KOPT-K1 (cell line): ENCODE measurements at regions not wholly inside any gene's neighbourhood (a gene's known extent, or its start where the extent isn't known, plus 50 kb on each side); places are given as distances from the start of the nearest gene placed in this dataset.

ENCODE experiments used
- H3K27ac ChIP-seq: fragments of 200-600 bp; sonication (generic); 2 replicates; pipeline ENCODE4 v1.5.1; 2016; ENCODE audit warnings: antibody characterized with exemption, mild to moderate bottlenecking, low read depth, low read length; ENCODE audit not compliant: poor library complexity, severe bottlenecking
- H3K36me3 ChIP-seq: fragments of 200-600 bp; sonication (generic); 2 replicates; pipeline ENCODE4 v1.5.1; 2017; ENCODE audit warnings: antibody characterized with exemption, mild to moderate bottlenecking, low read length, moderate library complexity; ENCODE audit not compliant: insufficient read depth
- H3K9me3 ChIP-seq: fragments of 200-600 bp; sonication (generic); 2 replicates; pipeline ENCODE4 v1.5.1; 2017; ENCODE audit warnings: antibody characterized with exemption, low read length, mild to moderate bottlenecking; ENCODE audit not compliant: insufficient read depth, poor library complexity, severe bottlenecking

DNA sequence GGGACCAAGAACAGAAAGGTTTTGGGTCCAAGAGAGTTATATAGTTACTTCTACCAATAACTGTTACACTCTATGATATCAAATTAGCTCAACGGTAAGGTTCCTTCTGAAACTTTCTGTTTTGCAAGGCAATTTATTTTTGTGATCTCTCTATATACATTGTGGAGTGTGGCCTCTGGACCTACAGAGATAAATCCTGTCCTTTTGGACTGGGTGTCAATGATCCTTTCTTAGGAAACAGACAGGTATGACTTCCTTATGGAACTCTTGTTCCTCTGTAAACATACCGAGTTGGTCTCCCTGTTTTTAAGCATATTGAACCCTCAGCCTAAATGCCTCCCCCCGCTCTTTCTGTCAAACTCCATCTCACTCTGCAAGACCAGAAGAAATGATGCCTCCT, 1117.8 kb downstream of the BCL11A start:
- H3K36me3 ChIP-seq: no peaks in the 10 kb centered on the region
- no peak overlapping the region for H3K27ac ChIP-seq
- H3K9me3 ChIP-seq: peaks cover 14% of the 10 kb centered on the region

DNA sequence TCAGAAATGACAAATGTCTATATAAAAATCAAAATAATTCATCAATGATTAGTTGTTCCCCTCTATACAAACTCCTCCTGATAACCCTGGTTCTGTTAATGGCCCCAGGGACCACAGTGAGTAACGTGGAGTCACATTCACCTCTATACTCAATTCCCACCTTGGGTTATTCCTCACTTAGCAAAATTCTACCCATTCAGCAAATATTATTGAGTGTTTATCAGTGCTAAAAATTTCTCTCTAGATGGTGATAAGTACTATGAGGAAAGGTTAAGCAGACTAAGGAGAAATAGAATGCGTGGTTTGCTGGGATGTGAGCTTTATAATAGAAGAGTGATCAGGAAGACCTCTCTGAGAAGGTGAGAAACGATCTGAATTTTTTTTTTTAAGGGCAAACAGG, 1124.5 kb downstream of the BCL11A start:
- Histone ChIP-seq H3K27ac (no peak overlapping the region), H3K9me3 (peaks cover 20% of the 10 kb centered on the region), H3K36me3 (no peaks in the 10 kb centered on the region)

DNA sequence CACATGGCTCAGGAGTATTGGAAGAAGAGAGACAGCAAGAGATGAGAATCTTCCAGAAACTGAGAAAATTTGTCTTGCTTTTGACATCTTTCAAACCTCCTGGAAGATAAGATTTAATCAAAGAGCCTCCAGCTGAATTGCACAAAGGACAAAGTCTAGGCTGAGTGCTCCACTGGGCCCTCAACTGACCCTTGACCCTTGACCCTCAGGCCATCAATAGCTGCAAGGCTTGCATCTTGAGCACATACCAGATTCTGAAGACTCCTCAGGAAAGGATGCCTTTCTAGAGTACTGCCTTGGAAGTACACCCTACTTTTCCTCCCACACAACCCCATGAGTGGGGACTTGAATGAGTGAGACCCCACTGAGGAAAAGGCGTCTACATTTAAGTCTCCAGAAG, 1125.5 kb downstream of the BCL11A start:
- no peaks in the 10 kb centered on the region for H3K36me3 ChIP-seq
- peaks cover 11% of the 10 kb centered on the region for H3K9me3 ChIP-seq

DNA sequence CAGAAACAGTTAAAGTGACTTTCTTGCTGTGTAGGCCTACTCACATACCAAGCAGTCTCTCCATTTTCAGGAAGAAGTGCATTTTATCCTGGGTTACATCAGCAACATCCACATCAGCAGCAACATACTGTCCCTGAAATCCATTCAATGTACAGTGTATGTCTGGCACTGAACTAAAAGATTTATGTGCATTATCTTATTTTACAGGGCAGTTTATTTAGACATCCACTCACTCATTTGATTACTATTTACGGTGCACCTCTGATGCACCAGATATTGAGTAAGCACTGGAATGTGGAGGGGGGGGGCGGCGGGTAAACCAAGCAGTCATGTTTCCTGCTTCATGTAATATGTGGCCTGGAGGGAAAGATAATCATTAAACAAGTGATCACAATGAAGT, 1128.2 kb downstream of the BCL11A start:
- H3K36me3 ChIP-seq: no peaks in the 10 kb centered on the region
- no peak overlapping the region for H3K27ac ChIP-seq
- peaks cover 12% of the 10 kb centered on the region for H3K9me3 ChIP-seq

More for the DNA sequence above, 1125.5 kb downstream of the BCL11A start:
- no peak overlapping the region for H3K27ac ChIP-seq

DNA sequence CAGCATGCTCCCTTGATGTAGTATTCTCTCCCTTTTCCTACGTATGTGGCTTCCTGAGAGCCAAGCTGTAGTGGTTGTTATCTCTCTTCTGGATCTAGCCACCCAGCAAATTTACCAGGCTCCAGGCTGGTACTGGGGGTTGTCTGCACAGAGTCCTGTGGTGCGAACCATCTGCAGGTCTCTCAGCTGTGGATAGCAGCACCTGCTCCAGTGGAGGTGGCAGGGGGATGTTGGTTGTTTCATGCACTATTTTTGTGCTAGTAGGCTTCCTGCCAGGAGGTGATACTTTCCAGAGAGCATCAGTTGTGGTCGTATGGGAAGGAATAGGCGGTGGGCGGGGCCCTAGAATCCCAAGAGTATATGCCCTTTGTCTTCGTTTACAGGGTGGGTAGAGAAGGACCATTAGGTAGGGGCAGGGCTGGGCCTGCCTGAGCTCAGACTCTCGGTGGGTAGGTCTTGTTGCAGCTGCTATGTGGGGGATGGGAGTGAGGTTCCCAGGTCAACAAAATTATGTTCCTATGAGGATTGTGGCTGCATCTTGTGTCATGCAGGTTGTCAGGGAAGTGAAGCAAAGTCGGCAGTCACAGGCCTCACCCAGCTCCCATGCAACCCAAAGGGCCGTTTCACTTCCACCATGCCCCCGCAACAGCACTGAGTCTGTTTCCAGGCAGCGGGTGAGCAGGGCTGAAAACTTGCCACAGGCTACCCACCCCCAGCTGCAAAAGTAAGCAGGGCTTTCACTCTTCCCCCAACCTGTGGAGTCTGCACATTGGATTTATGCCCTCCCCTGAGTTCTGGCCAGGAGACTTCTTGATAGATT, 1139.5 kb downstream of the BCL11A start:
- H3K9me3 ChIP-seq: peaks cover 21% of the 10 kb centered on the region
- no peaks in the 10 kb centered on the region for H3K36me3 ChIP-seq
- H3K27ac ChIP-seq: no peak overlapping the region

DNA sequence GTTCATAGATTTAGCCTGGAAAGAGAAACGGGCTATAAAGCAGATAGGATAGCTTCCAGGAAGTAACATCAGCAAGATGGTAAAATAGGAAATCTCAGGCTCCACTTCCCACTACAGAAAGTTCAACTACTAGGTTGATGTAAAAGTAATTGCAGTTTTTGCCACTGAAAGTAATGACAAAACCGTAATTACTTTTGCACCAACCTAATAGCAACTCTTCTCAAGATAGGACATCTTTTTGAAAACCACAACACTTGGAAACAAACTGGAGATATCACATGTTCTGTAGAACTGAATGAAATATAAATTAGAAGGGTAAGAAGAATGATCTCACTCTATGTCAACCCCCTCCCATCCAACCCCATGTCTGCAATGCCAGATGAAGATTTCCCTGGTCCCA, 1154.3 kb downstream of the BCL11A start:
- Histone ChIP-seq H3K36me3 (no peaks in the 10 kb centered on the region), H3K9me3 (peaks cover 15% of the 10 kb centered on the region)

DNA sequence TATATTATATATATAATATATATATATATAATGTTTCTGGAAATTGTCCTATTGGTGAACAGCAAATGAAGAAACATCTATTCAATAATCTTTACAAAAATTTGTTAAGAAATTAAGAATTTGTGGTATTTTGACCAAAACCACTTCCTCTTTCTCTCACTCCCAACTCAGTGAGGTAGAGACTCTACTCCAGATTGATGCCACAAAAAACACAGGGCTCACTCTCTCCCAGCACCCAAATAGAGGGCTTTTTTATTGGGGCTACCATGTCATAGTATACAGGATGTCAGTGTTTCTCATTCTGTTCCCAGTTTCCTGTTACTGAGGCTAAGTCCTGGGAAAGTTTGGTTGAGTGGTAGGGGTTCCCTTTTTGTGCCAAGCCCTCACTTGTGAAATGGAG, 1155.4 kb downstream of the BCL11A start:
- H3K27ac ChIP-seq: no peak overlapping the region
- no peaks in the 10 kb centered on the region for H3K36me3 ChIP-seq
- peaks cover 14% of the 10 kb centered on the region for H3K9me3 ChIP-seq

More for the DNA sequence above, 1154.3 kb downstream of the BCL11A start:
- no peak overlapping the region for H3K27ac ChIP-seq

DNA sequence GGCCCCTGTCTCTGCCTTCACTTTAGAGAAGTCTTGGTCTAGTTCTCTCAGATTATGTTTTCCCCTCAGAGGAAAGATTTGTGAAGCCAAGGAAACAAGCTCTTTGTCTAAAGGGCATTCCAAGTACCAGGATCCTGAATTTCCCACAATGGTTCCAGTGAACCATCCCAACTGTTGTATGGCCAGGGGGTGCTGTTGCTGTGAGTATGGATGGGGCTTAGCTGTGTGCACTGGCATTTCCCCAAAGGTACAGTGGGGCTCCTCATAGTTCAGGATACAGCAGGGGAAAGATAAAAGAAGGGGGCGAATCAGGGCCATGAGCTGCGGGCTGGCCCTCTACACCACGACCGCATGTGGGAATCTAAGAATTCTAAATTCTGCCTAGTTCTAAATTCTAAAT, 1154.0 kb upstream of the FANCL start:
- Histone ChIP-seq H3K36me3 (no peaks in the 10 kb centered on the region), H3K9me3 (peaks cover 17% of the 10 kb centered on the region), H3K27ac (no peak overlapping the region)

DNA sequence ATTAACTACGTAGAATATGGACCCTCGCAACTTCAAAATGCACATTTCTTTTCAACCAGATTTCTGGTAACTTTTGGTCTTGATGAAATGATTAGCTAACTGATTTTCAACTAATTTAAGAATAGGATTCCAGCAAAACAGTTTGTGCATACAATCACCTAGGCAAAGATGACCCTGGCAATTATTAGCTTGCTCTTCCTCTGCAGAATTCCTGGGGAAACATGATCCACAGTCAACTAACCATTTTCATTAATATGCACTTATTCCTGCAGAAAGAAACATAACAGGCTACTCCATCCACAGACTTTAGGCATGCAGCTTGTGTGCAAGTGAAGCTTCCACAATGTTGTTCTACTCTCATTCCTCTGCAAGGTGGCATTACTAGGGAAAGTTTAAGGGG, 1150.8 kb upstream of the FANCL start:
- H3K36me3 ChIP-seq: no peaks in the 10 kb centered on the region
- peaks cover 17% of the 10 kb centered on the region for H3K9me3 ChIP-seq
- H3K27ac ChIP-seq: no peak overlapping the region

DNA sequence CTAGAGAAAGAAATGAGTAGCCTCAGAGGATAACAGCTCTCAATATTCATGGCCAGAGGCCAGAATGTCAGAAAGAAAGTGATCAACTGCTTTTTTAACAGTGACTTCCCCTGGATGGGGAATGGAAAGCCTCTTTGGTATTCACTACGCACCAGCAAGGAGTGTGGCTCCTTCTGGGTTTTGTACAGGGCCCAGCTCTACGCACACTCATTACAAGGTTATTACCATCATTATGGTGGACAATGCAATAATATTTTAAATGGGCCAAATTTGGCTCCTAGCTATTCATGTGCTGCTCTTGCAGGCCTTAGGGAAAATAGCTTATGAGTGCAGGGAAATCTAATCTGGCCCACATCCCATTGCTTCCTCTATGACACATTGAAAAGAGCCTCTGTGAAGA, 1149.5 kb upstream of the FANCL start:
- Histone ChIP-seq H3K36me3 (no peaks in the 10 kb centered on the region), H3K9me3 (peaks cover 17% of the 10 kb centered on the region), H3K27ac (no peak overlapping the region)

DNA sequence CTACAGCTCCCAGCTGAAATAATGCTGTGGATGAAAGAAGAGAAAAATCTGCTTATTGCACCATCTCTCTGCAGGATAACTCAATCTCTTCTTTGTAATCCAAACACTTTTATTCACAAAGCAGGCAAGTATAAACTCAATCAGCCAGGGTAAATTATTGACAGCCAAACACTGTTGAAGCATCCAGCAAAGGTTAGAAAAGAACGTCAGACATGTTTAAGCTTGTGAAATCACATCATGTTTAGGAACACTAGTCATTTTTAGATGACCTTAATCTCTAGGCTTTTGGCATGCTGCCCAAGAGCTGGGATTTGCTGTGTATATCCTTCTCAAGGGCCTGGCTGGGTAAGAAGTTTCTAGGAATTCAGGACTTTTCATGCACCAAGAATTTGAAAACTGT, 1148.1 kb upstream of the FANCL start:
- H3K9me3 ChIP-seq: peaks cover 12% of the 10 kb centered on the region
- no peaks in the 10 kb centered on the region for H3K36me3 ChIP-seq
- no peak overlapping the region for H3K27ac ChIP-seq

DNA sequence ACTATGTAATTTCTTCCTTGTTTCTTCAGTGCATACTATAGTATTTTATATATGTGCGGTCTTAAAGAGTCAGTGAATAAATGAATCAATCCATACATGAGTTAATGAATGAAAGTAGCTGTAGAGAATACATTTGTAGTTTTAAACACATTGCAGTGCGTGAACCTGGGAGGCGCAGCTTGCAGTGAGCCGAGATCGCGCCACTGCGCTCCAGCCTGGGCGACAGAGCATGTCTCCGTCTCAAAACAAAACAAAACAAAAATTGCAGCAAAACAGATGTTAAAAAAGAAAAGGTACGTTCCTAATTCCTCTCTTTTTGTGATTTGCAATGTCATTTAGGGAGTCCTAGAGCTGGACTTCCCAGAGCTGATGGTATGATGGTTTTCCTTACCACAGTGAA, 1144.8 kb upstream of the FANCL start:
- Histone ChIP-seq H3K27ac (no peak overlapping the region), H3K9me3 (no peaks in the 10 kb centered on the region), H3K36me3 (no peaks in the 10 kb centered on the region)

DNA sequence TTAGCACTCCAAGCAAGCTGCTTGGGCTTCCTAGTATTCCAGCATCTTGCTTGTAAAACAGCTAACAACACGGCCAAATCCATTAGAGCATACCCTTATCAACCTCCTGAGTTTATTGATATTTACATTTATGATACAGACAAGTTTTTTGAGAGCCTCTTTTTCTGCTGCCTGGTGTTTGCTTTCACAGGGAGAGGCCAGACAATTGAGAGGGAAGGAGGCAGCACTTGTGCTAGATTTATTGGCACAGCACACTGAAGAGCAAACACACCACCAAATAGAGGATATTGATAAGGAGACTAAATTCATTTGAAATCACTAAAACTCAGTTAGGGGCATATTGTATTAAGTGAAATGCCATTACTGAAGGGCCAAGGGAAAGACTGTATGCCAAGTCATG, 1142.3 kb upstream of the FANCL start:
- Histone ChIP-seq H3K9me3 (peaks cover 2% of the 10 kb centered on the region), H3K27ac (no peak overlapping the region), H3K36me3 (no peaks in the 10 kb centered on the region)

DNA sequence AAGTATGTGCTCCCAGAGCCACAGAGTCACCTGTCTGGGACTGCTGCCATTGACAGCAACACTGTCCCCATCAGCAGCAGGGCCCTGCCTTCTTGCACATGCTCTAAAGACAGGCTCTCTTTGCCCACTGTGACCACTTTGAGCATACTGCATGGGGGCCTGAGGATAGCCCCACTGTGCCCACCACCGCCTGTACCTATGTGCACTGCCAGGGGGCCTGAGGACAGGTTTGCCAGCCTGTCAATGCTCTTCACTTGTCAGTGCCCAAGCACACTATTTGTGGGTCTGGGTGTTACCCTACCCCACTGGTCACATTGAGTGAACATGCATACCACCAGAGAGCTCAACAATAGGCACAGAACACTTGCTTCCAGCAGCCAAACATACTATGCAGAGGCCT, 1137.0 kb upstream of the FANCL start:
- H3K36me3 ChIP-seq: no peaks in the 10 kb centered on the region
- H3K9me3 ChIP-seq: peaks cover 11% of the 10 kb centered on the region
- H3K27ac ChIP-seq: no peak overlapping the region

DNA sequence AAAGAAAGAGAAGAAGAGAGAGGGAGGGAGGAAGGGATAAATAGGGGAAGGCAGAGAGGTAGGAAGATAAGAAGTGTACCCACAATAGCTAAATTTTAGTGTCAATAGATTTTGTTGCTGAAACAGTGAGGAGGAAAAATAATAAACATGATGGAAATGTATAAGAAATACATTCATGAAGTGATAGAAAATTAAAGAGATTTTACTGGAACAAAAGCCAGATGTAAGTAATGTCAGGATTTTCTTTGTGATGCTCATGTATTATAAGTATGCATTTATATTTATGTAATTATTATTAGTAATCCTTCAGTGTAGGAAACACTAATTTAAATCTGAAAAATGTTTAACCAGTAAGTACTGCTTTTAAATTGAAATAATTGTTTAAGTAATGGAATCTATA, 1125.2 kb upstream of the FANCL start:
- H3K36me3 ChIP-seq: no peaks in the 10 kb centered on the region
- no peaks in the 10 kb centered on the region for H3K9me3 ChIP-seq
- H3K27ac ChIP-seq: no peak overlapping the region

DNA sequence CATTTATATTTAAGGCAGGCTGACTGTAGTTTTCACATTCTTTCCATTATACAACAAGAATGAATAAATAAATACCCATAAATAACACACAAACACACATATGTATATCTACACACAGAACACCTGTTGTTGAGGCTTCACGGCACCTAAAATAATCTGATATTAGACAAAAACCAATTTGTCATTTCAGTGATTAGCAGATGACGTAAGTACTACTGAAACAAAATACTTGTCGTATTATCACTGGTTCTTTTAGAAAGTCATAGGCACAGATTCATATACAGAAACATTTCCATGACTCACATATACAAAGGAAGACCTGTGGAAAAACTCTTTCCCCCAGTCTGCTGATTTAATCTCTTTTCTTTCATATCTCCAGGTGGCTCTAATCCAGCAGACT, 1113.4 kb upstream of the FANCL start:
- Histone ChIP-seq H3K9me3 (no peaks in the 10 kb centered on the region), H3K36me3 (no peaks in the 10 kb centered on the region), H3K27ac (no peak overlapping the region)
